ENCODE measurements at regions not wholly inside any gene's neighbourhood (a gene's known extent, or its start where the extent isn't known, plus 50 kb on each side); places are given as distances from the start of the nearest gene placed in this dataset.
"Not testable (repeated sequence)": the region's sequence is repeated elsewhere in the genome, so short reads cannot be mapped to it uniquely, and the experiment has no call there.

DNA sequence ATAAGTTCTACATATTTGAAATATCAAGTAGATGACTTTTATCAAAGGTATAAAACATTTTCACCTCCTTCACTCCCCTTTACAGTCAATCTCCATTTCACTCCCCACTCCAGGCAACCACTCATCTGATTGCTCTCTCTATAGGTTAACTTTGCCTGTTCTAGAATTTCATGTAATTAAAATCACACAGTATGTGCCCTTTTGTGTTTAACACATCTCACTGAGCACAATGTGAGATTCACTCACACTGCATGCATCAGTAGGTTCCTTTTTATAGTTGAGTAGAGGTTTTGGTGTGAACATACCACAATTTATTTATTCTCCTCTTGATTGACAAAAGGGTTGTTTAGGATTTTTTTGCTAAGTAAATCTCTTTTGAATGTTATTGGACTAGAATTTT, 130.7 kb downstream of the SEPTIN7 start:
- TF ChIP-seq, protein P1, sequence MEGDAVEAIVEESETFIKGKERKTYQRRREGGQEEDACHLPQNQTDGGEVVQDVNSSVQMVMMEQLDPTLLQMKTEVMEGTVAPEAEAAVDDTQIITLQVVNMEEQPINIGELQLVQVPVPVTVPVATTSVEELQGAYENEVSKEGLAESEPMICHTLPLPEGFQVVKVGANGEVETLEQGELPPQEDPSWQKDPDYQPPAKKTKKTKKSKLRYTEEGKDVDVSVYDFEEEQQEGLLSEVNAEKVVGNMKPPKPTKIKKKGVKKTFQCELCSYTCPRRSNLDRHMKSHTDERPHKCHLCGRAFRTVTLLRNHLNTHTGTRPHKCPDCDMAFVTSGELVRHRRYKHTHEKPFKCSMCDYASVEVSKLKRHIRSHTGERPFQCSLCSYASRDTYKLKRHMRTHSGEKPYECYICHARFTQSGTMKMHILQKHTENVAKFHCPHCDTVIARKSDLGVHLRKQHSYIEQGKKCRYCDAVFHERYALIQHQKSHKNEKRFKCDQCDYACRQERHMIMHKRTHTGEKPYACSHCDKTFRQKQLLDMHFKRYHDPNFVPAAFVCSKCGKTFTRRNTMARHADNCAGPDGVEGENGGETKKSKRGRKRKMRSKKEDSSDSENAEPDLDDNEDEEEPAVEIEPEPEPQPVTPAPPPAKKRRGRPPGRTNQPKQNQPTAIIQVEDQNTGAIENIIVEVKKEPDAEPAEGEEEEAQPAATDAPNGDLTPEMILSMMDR (IDR thresholded peaks at IDR 0.05) = not testable (repeated sequence)
- not testable (repeated sequence) for TF ChIP-seq POLR2A (IDR thresholded peaks at IDR 0.05)

All from heart left ventricle (tissue), 13 donors.